22Rv1 (cell line): ENCODE measurements at regions not wholly inside any gene's neighbourhood (a gene's known extent, or its start where the extent isn't known, plus 50 kb on each side); places are given as distances from the start of the nearest gene placed in this dataset.

Source experiments
- CTCF ChIP-seq: fragments of 450-650 bp; IDR thresholded peaks from 2 replicates; pipeline ENCODE4 v1.5.1; 2017; ENCODE audit warnings: mild to moderate bottlenecking
- ZFX ChIP-seq: fragments of 450-650 bp; IDR thresholded peaks from 2 replicates; pipeline ENCODE4 v1.6.1; 2017; ENCODE audit warnings: antibody characterized with exemption, borderline replicate concordance

GRCh38 chr3:34202975-34203374 is 404.5 kb downstream of the PDCD6IP start:
- TF ChIP-seq CTCF (no peak), ZFX (no peak)
